ENCODE measurements at regions not wholly inside any gene's neighbourhood (a gene's known extent, or its start where the extent isn't known, plus 50 kb on each side); places are given as distances from the start of the nearest gene placed in this dataset.

GRCh38 chr2:5093056-5093455, 599.1 kb upstream of the SOX11 start:
- Mint-ChIP-seq H3K27ac (ENCODE audit: unreplicated experiment) (no peak overlapping the region), H3K27me3 (ENCODE audit: low read depth) (no peaks in the 10 kb centered on the region), H3K9me3 (peaks cover 4% of the 10 kb centered on the region), H3K36me3 (ENCODE audit: low read depth) (peaks cover 4% of the 10 kb centered on the region), H3K4me1 (peaks cover 12% of the 10 kb centered on the region), H3K4me3 (no peak overlapping the region)
- no peak for DNase-seq (ENCODE audit: low read depth, low spot score)
- no peak for TF ChIP-seq CTCF (conservative IDR thresholded peaks at IDR 0.05)

DNA sequence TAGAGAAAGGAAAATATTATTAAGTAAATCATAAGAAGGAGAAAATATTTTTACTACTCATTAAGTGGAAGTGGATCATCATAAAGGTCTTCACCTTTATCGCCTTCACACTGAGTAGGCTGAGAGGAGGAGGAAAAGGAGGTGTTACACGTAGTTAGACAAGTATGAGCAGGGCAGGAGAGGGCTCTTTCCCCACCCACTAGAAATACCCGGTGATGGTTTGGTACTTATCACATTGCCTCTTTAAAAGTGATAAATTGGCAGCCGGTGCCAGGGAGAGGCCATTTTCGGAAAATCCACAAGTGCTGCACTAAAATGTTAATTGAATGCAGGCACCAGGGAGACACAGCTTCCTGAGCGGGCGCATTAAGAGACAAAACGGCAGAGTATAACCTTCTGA, 598.7 kb upstream of the SOX11 start:
- TF ChIP-seq CTCF (conservative IDR thresholded peaks at IDR 0.05) = no peak
- Mint-ChIP-seq H3K36me3 (ENCODE audit: low read depth) (peaks cover 4% of the 10 kb centered on the region), H3K4me1 (peaks cover 7% of the 10 kb centered on the region), H3K27me3 (ENCODE audit: low read depth) (no peaks in the 10 kb centered on the region), H3K4me3 (no peak overlapping the region), H3K9me3 (peaks cover 4% of the 10 kb centered on the region), H3K27ac (ENCODE audit: unreplicated experiment) (no peak overlapping the region)
- no peak for DNase-seq (ENCODE audit: low read depth, low spot score)

DNA sequence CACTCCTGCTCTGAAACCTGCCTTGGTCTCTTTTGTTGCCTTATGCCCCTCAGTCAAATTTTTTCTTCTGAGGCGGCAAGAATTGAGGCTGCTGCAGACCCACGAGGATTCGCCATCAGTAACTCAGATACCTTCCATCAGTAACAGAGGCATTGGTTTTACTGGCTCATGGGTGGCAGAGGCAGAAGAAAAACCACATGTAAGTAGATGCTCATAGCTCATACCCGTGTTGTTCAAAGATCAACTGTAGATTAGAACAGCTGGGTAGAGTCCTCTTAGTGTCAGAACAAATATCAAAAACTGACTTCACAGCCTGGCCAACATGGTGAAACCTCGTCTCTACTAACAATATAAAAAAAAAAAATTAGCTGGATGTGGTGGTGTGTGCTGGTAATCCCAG, 598.0 kb upstream of the SOX11 start:
- Mint-ChIP-seq H3K27ac (ENCODE audit: unreplicated experiment) (no peak overlapping the region), H3K4me1 (peaks cover 3% of the 10 kb centered on the region), H3K9me3 (peaks cover 4% of the 10 kb centered on the region), H3K36me3 (ENCODE audit: low read depth) (peaks cover 4% of the 10 kb centered on the region), H3K27me3 (ENCODE audit: low read depth) (no peaks in the 10 kb centered on the region), H3K4me3 (no peak overlapping the region)
- no peak for DNase-seq (ENCODE audit: low read depth, low spot score)
- TF ChIP-seq CTCF (conservative IDR thresholded peaks at IDR 0.05) = no peak

GRCh38 chr2:5098286-5098685, 593.9 kb upstream of the SOX11 start:
- Mint-ChIP-seq H3K9me3 (peaks cover 8% of the 10 kb centered on the region), H3K27me3 (ENCODE audit: low read depth) (no peaks in the 10 kb centered on the region), H3K36me3 (ENCODE audit: low read depth) (peaks cover 4% of the 10 kb centered on the region), H3K4me3 (no peak overlapping the region), H3K4me1 (no peaks in the 10 kb centered on the region), H3K27ac (ENCODE audit: unreplicated experiment) (no peak overlapping the region)
- DNase-seq (ENCODE audit: low read depth, low spot score) = no peak
- TF ChIP-seq CTCF (conservative IDR thresholded peaks at IDR 0.05) = no peak

- DNase-seq (ENCODE audit: low read depth, low spot score) = no peak
- TF ChIP-seq CTCF (conservative IDR thresholded peaks at IDR 0.05) = no peak
- no peaks in the 10 kb centered on the region for H3K36me3 Mint-ChIP-seq (ENCODE audit: low read depth)
- H3K4me1 Mint-ChIP-seq = no peaks in the 10 kb centered on the region
- H3K27me3 Mint-ChIP-seq (ENCODE audit: low read depth) = no peaks in the 10 kb centered on the region
- H3K9me3 Mint-ChIP-seq = peaks cover 8% of the 10 kb centered on the region
- H3K4me3 Mint-ChIP-seq = no peak overlapping the region
- H3K27ac Mint-ChIP-seq (ENCODE audit: unreplicated experiment) = no peak overlapping the region
Measured at GRCh38 chr2:5102823-5103222, 589.4 kb upstream of the SOX11 start.

DNA sequence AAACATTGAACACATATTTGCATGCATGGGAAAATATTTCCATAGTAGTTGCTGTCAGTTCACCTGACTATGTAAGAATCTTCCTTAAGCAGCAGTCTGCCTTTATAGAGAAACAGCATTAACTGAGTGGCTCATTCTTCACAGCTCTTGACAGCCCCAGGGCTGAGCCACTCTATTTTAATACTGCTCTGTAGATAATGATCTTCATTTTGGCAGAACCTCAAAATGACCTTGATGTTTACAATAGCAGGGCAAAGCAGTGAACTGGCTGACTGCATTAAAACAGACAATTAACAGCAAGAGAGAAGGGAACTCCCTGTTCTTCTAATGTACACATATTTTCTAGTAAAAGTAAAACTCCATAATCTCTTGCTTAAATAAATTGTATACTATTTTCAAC, 580.6 kb upstream of the SOX11 start:
- Mint-ChIP-seq H3K27ac (ENCODE audit: unreplicated experiment) (no peak overlapping the region), H3K4me1 (peaks cover 5% of the 10 kb centered on the region), H3K36me3 (ENCODE audit: low read depth) (peaks cover 10% of the 10 kb centered on the region), H3K4me3 (no peak overlapping the region), H3K27me3 (ENCODE audit: low read depth) (no peaks in the 10 kb centered on the region), H3K9me3 (peaks cover 29% of the 10 kb centered on the region)
- TF ChIP-seq CTCF (conservative IDR thresholded peaks at IDR 0.05) = no peak
- DNase-seq (ENCODE audit: low read depth, low spot score) = no peak

All from neural crest cell (in vitro differentiated cells).